ENCODE measurements at regions not wholly inside any gene's neighbourhood (a gene's known extent, or its start where the extent isn't known, plus 50 kb on each side); places are given as distances from the start of the nearest gene placed in this dataset.
"Not testable (repeated sequence)": the region's sequence is repeated elsewhere in the genome, so short reads cannot be mapped to it uniquely, and the experiment has no call there.

- DNase-seq = no peak
Observed at GRCh38 chr9:135391759-135392158, 87.8 kb upstream of the PPP1R26 start.

- no peak for DNase-seq
Observed at GRCh38 chr9:135392511-135392910, 87.1 kb upstream of the PPP1R26 start.

DNA sequence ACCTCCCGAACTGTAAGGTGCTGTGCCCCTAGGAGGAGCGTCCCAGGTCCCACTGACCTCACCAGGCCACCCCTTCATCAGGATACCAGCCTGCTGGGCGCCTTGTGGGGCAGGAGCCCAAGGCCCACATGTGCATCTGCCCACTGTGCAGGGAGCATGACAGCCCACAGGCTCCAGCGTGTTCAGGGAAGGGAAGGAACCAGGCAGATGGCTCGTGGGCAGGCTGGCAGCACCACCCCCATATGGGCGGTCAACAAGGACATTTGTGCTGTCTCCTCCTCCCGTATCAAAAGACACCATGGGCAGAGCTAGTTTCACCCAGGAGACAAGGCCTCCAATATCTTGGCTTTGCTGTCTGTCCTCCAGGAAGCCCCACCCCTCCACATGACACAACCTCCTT, 85.5 kb upstream of the PPP1R26 start:
- DNase-seq = no peak

DNA sequence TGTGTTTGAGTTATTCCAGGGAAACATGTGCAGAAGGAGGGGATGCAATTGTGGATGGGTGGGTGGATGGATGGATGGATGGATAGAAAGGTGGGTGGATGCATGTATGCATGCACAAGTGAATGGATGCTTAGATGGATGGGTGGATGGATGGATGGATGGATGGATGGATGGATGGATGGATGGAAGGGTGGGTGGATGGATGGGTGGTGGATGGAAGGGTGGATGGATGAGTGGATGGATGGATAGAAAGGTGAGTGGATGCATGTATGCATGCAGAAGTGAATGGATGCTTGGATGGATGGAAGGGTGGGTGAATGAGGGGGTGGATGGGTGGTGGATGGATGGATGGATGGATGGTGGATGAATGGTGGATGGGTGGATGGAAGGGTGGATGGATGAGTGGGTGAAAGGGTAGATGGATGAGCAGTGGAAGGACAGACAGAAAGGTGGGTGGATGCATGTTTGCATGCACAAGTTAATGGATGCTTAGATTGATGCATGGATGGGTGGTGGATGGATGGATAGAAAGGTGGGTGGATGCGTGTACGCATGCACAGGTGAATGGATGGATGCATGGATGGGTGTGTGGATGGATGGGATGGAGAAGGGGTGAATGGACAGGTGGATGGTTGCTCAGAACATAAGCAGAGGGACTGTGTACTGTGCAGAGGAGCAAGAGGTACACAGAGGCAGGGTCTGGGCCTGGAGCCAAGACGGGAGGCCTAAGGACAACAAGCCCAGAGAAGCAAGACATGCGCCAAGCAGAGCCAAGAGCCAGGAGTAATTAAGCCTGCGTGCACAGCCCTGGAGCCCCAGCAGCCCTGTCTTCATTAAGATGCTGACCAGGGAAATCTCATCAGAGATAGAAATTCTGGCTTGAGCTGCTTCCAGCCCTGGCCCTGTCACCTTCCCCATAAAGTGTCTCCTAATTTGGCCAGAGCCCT, 84.6 kb upstream of the PPP1R26 start:
- DNase-seq = no peak

GRCh38 chr9:135397142-135397541, 82.4 kb upstream of the PPP1R26 start:
- no peak for DNase-seq

GRCh38 chr9:135399000-135399649, 80.5 kb upstream of the PPP1R26 start:
- DNase-seq = no peak

DNA sequence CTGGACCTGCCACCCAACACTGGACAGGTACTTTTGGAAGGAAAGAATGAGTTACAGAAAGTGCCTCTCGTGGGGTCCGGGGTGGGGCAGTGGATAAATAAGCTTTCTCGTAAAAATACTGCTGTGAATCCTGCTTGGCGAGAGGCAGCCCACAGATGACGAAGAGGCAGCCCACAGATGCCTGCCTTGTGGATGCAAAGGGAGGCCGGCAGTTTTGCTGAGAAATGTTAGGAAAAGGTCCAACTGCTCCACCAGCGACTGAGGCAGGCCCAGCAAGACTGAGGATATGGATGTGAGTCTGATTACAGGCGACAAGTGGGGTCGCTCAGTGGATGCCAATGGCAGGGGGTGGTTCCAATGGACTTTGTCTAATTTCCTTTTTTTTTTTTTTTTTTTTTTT, 79.1 kb upstream of the PPP1R26 start:
- no peak for DNase-seq

GRCh38 chr9:135401218-135401617, 78.4 kb upstream of the PPP1R26 start:
- DNase-seq = no peak

DNA sequence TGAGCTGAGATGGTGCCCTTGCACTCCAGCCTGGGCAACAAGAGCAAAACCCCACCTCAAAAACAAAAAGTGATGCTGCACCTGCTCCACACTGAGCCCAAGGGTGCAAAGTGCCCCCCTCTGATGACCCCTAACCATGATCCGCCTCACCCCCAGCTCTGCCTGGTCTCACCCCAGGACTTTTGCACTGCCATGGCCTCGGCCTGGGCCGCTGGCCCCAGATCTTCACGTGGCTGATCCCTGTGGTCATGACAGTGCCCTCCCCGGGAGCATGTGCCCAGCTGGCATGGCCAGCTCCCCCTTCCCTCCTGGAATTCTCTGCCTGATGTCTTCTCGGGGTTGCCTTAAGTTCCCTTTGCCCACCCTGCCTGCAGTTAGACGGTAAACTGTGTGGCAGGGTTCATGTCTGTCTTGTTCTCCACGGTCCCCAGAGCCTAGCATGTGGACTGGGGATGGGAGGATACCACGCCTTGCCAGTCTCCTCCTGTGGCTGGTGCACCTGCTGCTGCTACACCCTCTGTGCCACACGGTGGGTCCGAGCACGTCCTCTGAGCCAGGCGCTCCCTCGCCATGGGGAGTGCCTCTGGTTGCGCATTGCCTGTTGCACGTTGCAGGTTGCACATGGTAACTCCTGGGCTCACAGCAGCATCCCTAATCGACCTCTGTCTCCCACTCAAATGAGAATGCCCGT, 77.4 kb upstream of the PPP1R26 start:
- no peak for DNase-seq

- DNase-seq = no peak
Observed at GRCh38 chr9:135402739-135403695, 76.6 kb upstream of the PPP1R26 start.

- DNase-seq = no peak
Observed at GRCh38 chr9:135403733-135404450, 75.7 kb upstream of the PPP1R26 start.

GRCh38 chr9:135404451-135405144, 75.0 kb upstream of the PPP1R26 start:
- no peak for DNase-seq

DNA sequence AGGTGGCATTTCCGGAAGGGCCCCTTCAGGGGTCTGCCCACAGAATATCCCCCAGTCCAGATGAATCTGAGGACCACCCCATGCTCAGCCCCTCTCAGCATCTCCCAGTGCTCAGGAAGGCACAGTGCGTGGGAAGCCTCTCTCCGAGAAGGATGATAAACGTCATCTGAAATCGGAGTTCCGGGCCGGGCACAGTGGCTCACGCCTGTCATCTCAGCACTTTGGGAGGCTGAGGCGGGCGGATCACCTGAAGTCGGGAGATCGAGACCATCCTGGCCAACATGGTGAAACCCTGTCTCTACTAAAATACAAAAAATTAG, 74.5 kb upstream of the PPP1R26 start:
- not testable (repeated sequence) for DNase-seq

- no peak for DNase-seq
Observed at GRCh38 chr9:135408476-135409254, 70.9 kb upstream of the PPP1R26 start.

DNA sequence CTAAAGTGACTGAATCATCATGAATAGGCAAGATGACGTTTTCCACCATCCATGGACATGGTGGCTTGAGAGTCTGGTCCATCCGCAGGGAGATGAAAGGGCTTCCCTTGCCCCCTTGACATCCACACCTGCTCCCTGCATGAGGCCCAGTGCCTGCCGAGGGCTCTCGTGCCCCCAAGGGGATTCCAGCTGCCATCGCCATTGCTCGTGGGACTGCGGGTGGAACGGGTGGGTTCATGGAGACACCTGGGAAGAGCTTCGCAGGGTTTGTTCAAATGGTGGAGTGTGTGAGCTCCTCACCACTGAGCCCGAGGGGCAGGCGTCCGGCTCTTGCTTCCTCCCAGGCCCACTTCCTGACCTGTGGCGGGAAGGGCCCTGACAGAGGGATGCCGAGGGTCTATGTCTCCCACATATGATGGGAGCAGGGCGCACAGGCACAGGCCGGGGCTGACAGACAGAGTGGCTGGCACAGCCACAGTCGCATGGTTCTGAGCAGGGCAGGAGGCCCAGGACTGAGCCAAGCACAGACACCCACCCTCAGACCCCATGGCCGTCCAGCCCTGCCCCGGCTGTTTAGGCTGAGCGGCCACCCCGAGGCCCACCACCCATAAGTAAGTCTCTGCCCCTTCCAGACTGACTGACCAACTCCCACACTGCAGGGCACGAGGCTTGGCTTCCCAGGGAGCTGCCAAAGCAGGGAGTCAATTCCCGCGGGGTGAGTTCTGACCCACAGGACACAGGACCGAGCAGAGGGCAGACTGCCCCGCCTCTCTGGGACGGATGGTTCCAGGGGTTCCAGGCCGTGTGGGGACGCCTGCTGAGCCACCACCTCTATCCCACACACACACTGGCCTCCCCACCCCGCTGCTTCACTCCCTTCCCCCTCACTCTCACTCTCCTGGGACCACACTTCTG, 70.0 kb upstream of the PPP1R26 start:
- no peak for DNase-seq

GRCh38 chr9:135410421-135410820, 69.2 kb upstream of the PPP1R26 start:
- no peak for DNase-seq

GRCh38 chr9:135410831-135411473, 68.6 kb upstream of the PPP1R26 start:
- DNase-seq = no peak

- not testable (repeated sequence) for DNase-seq
Observed at GRCh38 chr9:135411605-135412004, 68.0 kb upstream of the PPP1R26 start.
